ENCODE measurements at regions not wholly inside any gene's neighbourhood (a gene's known extent, or its start where the extent isn't known, plus 50 kb on each side); places are given as distances from the start of the nearest gene placed in this dataset.

- ChIA-PET POLR2A (no interaction called here), RAD21 (ENCODE audit: low non-redundant PET in 1 of 2, low total read pairs in 2 of 2, uncharacterized antibody in 2 of 2, unreplicated experiment in 2 of 2) (no interaction called here), CTCF (no interaction called here)
- Histone ChIP-seq H3K9me2 (ENCODE audit: insufficient read depth) (no peaks in the 10 kb centered on the region), H4K20me1 (ENCODE audit: insufficient read depth) (no peaks in the 10 kb centered on the region), H3K27ac (ENCODE audit: low read depth, low read length) (no peak overlapping the region), H3K4me2 (ENCODE audit: low read length) (no peak overlapping the region), H3K36me3 (ENCODE audit: control insufficient read depth in 1 of 2, insufficient read depth in 2 of 2, low read length in 2 of 2) (no peaks in the 10 kb centered on the region), H2AFZ (ENCODE audit: low read depth, low read length, poor library complexity, severe bottlenecking) (no peak overlapping the region), H3K9me3 (ENCODE audit: control insufficient read depth in 1 of 2, insufficient read depth in 1 of 2, low read depth in 1 of 2, low read length in 2 of 2) (no peaks in the 10 kb centered on the region), H3K9ac (ENCODE audit: low read length) (no peak overlapping the region), H3K27me3 (ENCODE audit: insufficient read depth, low read length) (no peaks in the 10 kb centered on the region), H3K4me1 (ENCODE audit: control insufficient read depth in 1 of 2, insufficient read depth in 2 of 2, low read length in 2 of 2) (no peaks in the 10 kb centered on the region), H3K4me3 (replicated peaks in 1 of 2; ENCODE audit: low read depth in 1 of 2, low read length in 2 of 2) (no peak overlapping the region), H3K79me2 (ENCODE audit: insufficient read depth, low read length) (no peaks in the 10 kb centered on the region)
- TF ChIP-seq ELF1 (IDR thresholded peaks at IDR 0.05; ENCODE audit: borderline replicate concordance, low read depth) (no peak), SRF (IDR thresholded peaks at IDR 0.05; ENCODE audit: low read depth) (no peak), EZH2phosphoT487 (IDR thresholded peaks at IDR 0.05; ENCODE audit: borderline replicate concordance) (no peak)
- intact Hi-C loops (cut with micrococcal nuclease) = no loop called here
- no peak for ATAC-seq
- DNase-seq (ENCODE audit: low read depth, low spot score) = no peak
- no TSS peak for BruUV-seq (replicated peaks)
Observed at GRCh38 chr3:164174059-164174458, 904.2 kb downstream of the SI start.

- intact Hi-C loops (cut with micrococcal nuclease) = no loop called here
- POLR2A ChIA-PET = no interaction called here
Observed at GRCh38 chr3:164155400-164155799, 922.9 kb downstream of the SI start.

More at GRCh38 chr3:164155400-164155799, 922.9 kb downstream of the SI start:
- CTCF ChIA-PET = no interaction called here
- RAD21 ChIA-PET (ENCODE audit: low non-redundant PET in 1 of 2, low total read pairs in 2 of 2, uncharacterized antibody in 2 of 2, unreplicated experiment in 2 of 2) = no interaction called here
- Histone ChIP-seq H2AFZ (ENCODE audit: low read depth, low read length, poor library complexity, severe bottlenecking) (no peak overlapping the region), H3K36me3 (ENCODE audit: control insufficient read depth in 1 of 2, insufficient read depth in 2 of 2, low read length in 2 of 2) (no peaks in the 10 kb centered on the region), H4K20me1 (ENCODE audit: insufficient read depth) (no peaks in the 10 kb centered on the region), H3K79me2 (ENCODE audit: insufficient read depth, low read length) (no peaks in the 10 kb centered on the region), H3K27me3 (ENCODE audit: insufficient read depth, low read length) (no peaks in the 10 kb centered on the region), H3K4me3 (replicated peaks in 1 of 2; ENCODE audit: low read depth in 1 of 2, low read length in 2 of 2) (no peak overlapping the region), H3K4me1 (ENCODE audit: control insufficient read depth in 1 of 2, insufficient read depth in 2 of 2, low read length in 2 of 2) (no peaks in the 10 kb centered on the region), H3K9ac (ENCODE audit: low read length) (no peak overlapping the region), H3K27ac (ENCODE audit: low read depth, low read length) (no peak overlapping the region), H3K4me2 (ENCODE audit: low read length) (no peak overlapping the region), H3K9me3 (ENCODE audit: control insufficient read depth in 1 of 2, insufficient read depth in 1 of 2, low read depth in 1 of 2, low read length in 2 of 2) (no peaks in the 10 kb centered on the region), H3K9me2 (ENCODE audit: insufficient read depth) (no peaks in the 10 kb centered on the region)
- no TSS peak for BruUV-seq (replicated peaks)
- DNase-seq (ENCODE audit: low read depth, low spot score) (no peak), ATAC-seq (no peak)
- TF ChIP-seq CTCF (IDR thresholded peaks at IDR 0.05 in 2 of 3, conservative IDR thresholded peaks at IDR 0.05 in 1 of 3; ENCODE audit: borderline replicate concordance in 1 of 3, insufficient read depth in 1 of 3, low read depth in 2 of 3, low read length in 2 of 3) = no peak
- TF ChIP-seq EZH2phosphoT487 (IDR thresholded peaks at IDR 0.05; ENCODE audit: borderline replicate concordance) = no peak
- TF ChIP-seq ZBTB33 (IDR thresholded peaks at IDR 0.05; ENCODE audit: extremely low read depth, insufficient replicate concordance, low read length) = no peak
- no peak for TF ChIP-seq EZH2 (IDR thresholded peaks at IDR 0.05)
- TF ChIP-seq POLR2A (IDR thresholded peaks at IDR 0.05; ENCODE audit: borderline replicate concordance, extremely low read depth, insufficient read depth, insufficient read length) = no peak
- TF ChIP-seq JUND (IDR thresholded peaks at IDR 0.05) = no peak
- TF ChIP-seq ATF3 (IDR thresholded peaks at IDR 0.05) = no peak

All from HCT116 (cell line).